GM23338 (cell line): ENCODE measurements at regions not wholly inside any gene's neighbourhood (a gene's known extent, or its start where the extent isn't known, plus 50 kb on each side); places are given as distances from the start of the nearest gene placed in this dataset.

Experiments used
- ATAC-seq: fragments of 200-7000 bp; cut with Tn5 transposase; 3 replicates; pipeline ENCODE4 v1.9.1; 2020
- DNase-seq: peaks from one replicate; pipeline ENCODE4 v3.0.0-alpha.2; 2015; ENCODE audit warnings: low spot score
- H2AFZ ChIP-seq: fragments of 200-600 bp; sonication (generic); 2 replicates; pipeline ENCODE4 v1.8.0; 2016; ENCODE audit warnings: antibody characterized with exemption, mild to moderate bottlenecking, moderate library complexity
- H3F3A ChIP-seq: fragments of 200-600 bp; sonication (generic); replicated peaks from 2 replicates; pipeline ENCODE4 v1.8.0; 2017; ENCODE audit warnings: antibody characterized with exemption, mixed run types, low read depth
- H3K27ac ChIP-seq: fragments of 200-600 bp; sonication (generic); 2 replicates; pipeline ENCODE4 v1.6.1; 2016; ENCODE audit warnings: low read depth
- H3K27me3 ChIP-seq: fragments of 200-600 bp; sonication (generic); 2 replicates; pipeline ENCODE4 v1.8.0; 2016; ENCODE audit warnings: mild to moderate bottlenecking, mixed run types, moderate library complexity; ENCODE audit not compliant: insufficient read depth
- H3K36me3 ChIP-seq: fragments of 200-600 bp; sonication (generic); 2 replicates; pipeline ENCODE4 v1.8.0; 2016; ENCODE audit warnings: mild to moderate bottlenecking; ENCODE audit not compliant: insufficient read depth
- H3K4me1 ChIP-seq: fragments of 200-600 bp; sonication (generic); 2 replicates; pipeline ENCODE4 v1.8.0; 2016; ENCODE audit warnings: mild to moderate bottlenecking, moderate library complexity; ENCODE audit not compliant: insufficient read depth
- H3K4me2 ChIP-seq: fragments of 200-600 bp; sonication (generic); 2 replicates; pipeline ENCODE4 v1.7.1; 2017; ENCODE audit warnings: mixed run types
- H3K4me3 ChIP-seq: fragments of 200-600 bp; sonication (generic); 2 replicates; pipeline ENCODE4 v1.6.1; 2016; ENCODE audit warnings: mixed run types
- H3K79me2 ChIP-seq: fragments of 200-600 bp; sonication (generic); replicated peaks from 2 replicates; pipeline ENCODE4 v1.8.0; 2017; ENCODE audit warnings: mild to moderate bottlenecking; ENCODE audit not compliant: insufficient read depth
- H3K9me2 ChIP-seq: fragments of 200-600 bp; sonication (generic); 2 replicates; pipeline ENCODE4 v1.8.0; 2017; ENCODE audit not compliant: insufficient read depth
- H4K20me1 ChIP-seq: fragments of 200-600 bp; sonication (generic); replicated peaks from 2 replicates; pipeline ENCODE4 v1.8.0; 2017; ENCODE audit warnings: mild to moderate bottlenecking; ENCODE audit not compliant: insufficient read depth
- H3K27ac Mint-ChIP-seq: 2 replicates; pipeline ENCODE4 v1.8.0; 2020; ENCODE audit warnings: inconsistent platforms, mild to moderate bottlenecking, moderate library complexity, mixed read lengths
- H3K27me3 Mint-ChIP-seq: 3 replicates; pipeline ENCODE4 v1.8.0; 2022; ENCODE audit warnings: low read depth, mild to moderate bottlenecking, moderate library complexity, mixed read lengths, inconsistent platforms; ENCODE audit not compliant: insufficient read depth, poor library complexity
- H3K36me3 Mint-ChIP-seq: 3 replicates; pipeline ENCODE4 v1.8.0; 2021; ENCODE audit warnings: low read depth, mild to moderate bottlenecking, inconsistent platforms, moderate library complexity, mixed read lengths
- H3K4me1 Mint-ChIP-seq: 3 replicates; pipeline ENCODE4 v1.8.0; 2020; ENCODE audit warnings: mild to moderate bottlenecking, inconsistent platforms, mixed read lengths
- H3K4me3 Mint-ChIP-seq: 3 replicates; pipeline ENCODE4 v1.8.0; 2021; ENCODE audit warnings: moderate library complexity, mild to moderate bottlenecking, inconsistent platforms, mixed read lengths
- H3K9me3 Mint-ChIP-seq: 3 replicates; pipeline ENCODE4 v1.8.0; 2020; ENCODE audit warnings: moderate library complexity, mild to moderate bottlenecking, inconsistent platforms, mixed read lengths
- CREB1 ChIP-seq: fragments of 250-450 bp; sonication (Bioruptor Pico); IDR thresholded peaks from 2 replicates; pipeline ENCODE4 v1.5.0; 2020; ENCODE audit warnings: low read depth, mild to moderate bottlenecking, moderate library complexity
- CTCF ChIP-seq, 2 experiments: fragments of 200-600 bp in 1 of 2; sonication (generic) in 1 of 2; conservative IDR thresholded peaks; 2 replicates each; pipeline versions ENCODE4 v1.5.1 to v1.6.1; 2016 to 2017; ENCODE audit warnings: antibody characterized with exemption in 2 of 2, low read depth in 2 of 2, mild to moderate bottlenecking in 2 of 2, moderate library complexity in 1 of 2
- EZH2 ChIP-seq: fragments of 200-600 bp; sonication (generic); IDR thresholded peaks from one replicate; pipeline ENCODE4 v1.8.0; 2017; ENCODE audit warnings: antibody characterized with exemption, mild to moderate bottlenecking, low read depth; ENCODE audit not compliant: unreplicated experiment
- EZH2phosphoT487 ChIP-seq: fragments of 200-600 bp; sonication (generic); IDR thresholded peaks from one replicate; pipeline ENCODE4 v1.8.1; 2018; ENCODE audit warnings: antibody characterized with exemption; ENCODE audit not compliant: unreplicated experiment
- JUNB ChIP-seq: IDR thresholded peaks from one replicate; pipeline ENCODE4 v1.6.1; 2016; ENCODE audit warnings: antibody characterized with exemption; ENCODE audit not compliant: unreplicated experiment
- NANOG ChIP-seq: IDR thresholded peaks from 2 replicates; pipeline ENCODE4 v1.6.1; 2016; ENCODE audit warnings: antibody characterized with exemption, borderline replicate concordance
- STAT1 ChIP-seq: IDR thresholded peaks from one replicate; pipeline ENCODE4 v1.6.1; 2016; ENCODE audit warnings: antibody characterized with exemption; ENCODE audit not compliant: unreplicated experiment
- ZNF114 ChIP-seq: fragments of 250-450 bp; sonication (Bioruptor Pico); IDR thresholded peaks from 2 replicates; pipeline ENCODE4 v1.5.0; 2020; ENCODE audit warnings: mild to moderate bottlenecking, moderate library complexity
- ZNF331 ChIP-seq: fragments of 250-450 bp; sonication (Bioruptor Pico); IDR thresholded peaks from 2 replicates; pipeline ENCODE4 v1.5.0; 2020; ENCODE audit warnings: low read depth, mild to moderate bottlenecking, moderate library complexity
- TF ChIP-seq, protein P1 (sequence below): IDR thresholded peaks from 2 replicates; pipeline ENCODE4 v1.6.1; 2016; ENCODE audit warnings: antibody characterized with exemption
- TF ChIP-seq, protein P2 (sequence below): IDR thresholded peaks from one replicate; pipeline ENCODE4 v1.6.1; 2018; ENCODE audit warnings: antibody characterized with exemption; ENCODE audit not compliant: unreplicated experiment

- TF ChIP-seq CTCF (conservative IDR thresholded peaks at IDR 0.05; ENCODE audit: low read depth in 2 of 2) (no peak), JUNB (no peak)
Measured at GRCh38 chr5:104821606-104822005, 1259.0 kb upstream of the NUDT12 start (continued).

DNA sequence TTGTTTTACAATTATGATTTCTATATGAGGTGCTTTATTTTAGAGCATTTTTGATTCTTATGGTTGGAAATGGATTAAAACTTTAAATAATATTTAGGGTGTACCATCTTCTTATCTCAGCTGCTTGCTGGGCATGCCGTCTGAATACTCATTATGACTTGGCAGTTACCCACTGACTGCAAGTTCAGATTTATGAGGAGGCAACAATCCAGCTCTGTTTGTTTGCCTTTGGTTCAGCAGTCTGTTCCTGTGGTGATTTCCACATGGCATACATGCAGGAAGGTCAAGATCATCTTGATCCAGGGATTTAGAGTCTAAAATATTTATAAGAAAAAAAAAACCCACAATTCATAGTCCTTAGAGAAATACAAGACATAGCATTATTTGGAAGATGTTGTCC is 1254.5 kb upstream of the NUDT12 start:
- Histone ChIP-seq H3K27ac (no peak overlapping the region), H3K4me2 (no peak overlapping the region), H3K79me2 (no peaks in the 10 kb centered on the region), H3K27me3 (no peaks in the 10 kb centered on the region), H3K4me1 (no peaks in the 10 kb centered on the region), H3K4me3 (no peak overlapping the region), H3K9me2 (no peaks in the 10 kb centered on the region), H2AFZ (no peak overlapping the region), H4K20me1 (no peaks in the 10 kb centered on the region), H3F3A (no peaks in the 10 kb centered on the region), H3K36me3 (no peaks in the 10 kb centered on the region)
- Mint-ChIP-seq H3K27ac (no peak overlapping the region), H3K36me3 (no peaks in the 10 kb centered on the region), H3K27me3 (no peaks in the 10 kb centered on the region), H3K4me1 (no peaks in the 10 kb centered on the region), H3K4me3 (no peak overlapping the region), H3K9me3 (no peaks in the 10 kb centered on the region)
- ATAC-seq, result no peak
- no peak for DNase-seq
- TF ChIP-seq CREB1 (CRISPR knock-in tag), result no peak
- TF ChIP-seq, protein P1, sequence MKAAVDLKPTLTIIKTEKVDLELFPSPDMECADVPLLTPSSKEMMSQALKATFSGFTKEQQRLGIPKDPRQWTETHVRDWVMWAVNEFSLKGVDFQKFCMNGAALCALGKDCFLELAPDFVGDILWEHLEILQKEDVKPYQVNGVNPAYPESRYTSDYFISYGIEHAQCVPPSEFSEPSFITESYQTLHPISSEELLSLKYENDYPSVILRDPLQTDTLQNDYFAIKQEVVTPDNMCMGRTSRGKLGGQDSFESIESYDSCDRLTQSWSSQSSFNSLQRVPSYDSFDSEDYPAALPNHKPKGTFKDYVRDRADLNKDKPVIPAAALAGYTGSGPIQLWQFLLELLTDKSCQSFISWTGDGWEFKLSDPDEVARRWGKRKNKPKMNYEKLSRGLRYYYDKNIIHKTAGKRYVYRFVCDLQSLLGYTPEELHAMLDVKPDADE, result no peak
- no peak for TF ChIP-seq ZNF331 (CRISPR knock-in tag)
- TF ChIP-seq EZH2phosphoT487, result no peak
- no peak for TF ChIP-seq ZNF114 (CRISPR knock-in tag)
- TF ChIP-seq, protein P2, sequence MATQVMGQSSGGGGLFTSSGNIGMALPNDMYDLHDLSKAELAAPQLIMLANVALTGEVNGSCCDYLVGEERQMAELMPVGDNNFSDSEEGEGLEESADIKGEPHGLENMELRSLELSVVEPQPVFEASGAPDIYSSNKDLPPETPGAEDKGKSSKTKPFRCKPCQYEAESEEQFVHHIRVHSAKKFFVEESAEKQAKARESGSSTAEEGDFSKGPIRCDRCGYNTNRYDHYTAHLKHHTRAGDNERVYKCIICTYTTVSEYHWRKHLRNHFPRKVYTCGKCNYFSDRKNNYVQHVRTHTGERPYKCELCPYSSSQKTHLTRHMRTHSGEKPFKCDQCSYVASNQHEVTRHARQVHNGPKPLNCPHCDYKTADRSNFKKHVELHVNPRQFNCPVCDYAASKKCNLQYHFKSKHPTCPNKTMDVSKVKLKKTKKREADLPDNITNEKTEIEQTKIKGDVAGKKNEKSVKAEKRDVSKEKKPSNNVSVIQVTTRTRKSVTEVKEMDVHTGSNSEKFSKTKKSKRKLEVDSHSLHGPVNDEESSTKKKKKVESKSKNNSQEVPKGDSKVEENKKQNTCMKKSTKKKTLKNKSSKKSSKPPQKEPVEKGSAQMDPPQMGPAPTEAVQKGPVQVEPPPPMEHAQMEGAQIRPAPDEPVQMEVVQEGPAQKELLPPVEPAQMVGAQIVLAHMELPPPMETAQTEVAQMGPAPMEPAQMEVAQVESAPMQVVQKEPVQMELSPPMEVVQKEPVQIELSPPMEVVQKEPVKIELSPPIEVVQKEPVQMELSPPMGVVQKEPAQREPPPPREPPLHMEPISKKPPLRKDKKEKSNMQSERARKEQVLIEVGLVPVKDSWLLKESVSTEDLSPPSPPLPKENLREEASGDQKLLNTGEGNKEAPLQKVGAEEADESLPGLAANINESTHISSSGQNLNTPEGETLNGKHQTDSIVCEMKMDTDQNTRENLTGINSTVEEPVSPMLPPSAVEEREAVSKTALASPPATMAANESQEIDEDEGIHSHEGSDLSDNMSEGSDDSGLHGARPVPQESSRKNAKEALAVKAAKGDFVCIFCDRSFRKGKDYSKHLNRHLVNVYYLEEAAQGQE, result no peak
- no peak for TF ChIP-seq CTCF (conservative IDR thresholded peaks at IDR 0.05; ENCODE audit: low read depth in 2 of 2)
- TF ChIP-seq NANOG, result no peak
- TF ChIP-seq JUNB, result no peak
- no peak for TF ChIP-seq STAT1
- TF ChIP-seq EZH2, result no peak
